ENCODE measurements at regions not wholly inside any gene's neighbourhood (a gene's known extent, or its start where the extent isn't known, plus 50 kb on each side); places are given as distances from the start of the nearest gene placed in this dataset.

DNA sequence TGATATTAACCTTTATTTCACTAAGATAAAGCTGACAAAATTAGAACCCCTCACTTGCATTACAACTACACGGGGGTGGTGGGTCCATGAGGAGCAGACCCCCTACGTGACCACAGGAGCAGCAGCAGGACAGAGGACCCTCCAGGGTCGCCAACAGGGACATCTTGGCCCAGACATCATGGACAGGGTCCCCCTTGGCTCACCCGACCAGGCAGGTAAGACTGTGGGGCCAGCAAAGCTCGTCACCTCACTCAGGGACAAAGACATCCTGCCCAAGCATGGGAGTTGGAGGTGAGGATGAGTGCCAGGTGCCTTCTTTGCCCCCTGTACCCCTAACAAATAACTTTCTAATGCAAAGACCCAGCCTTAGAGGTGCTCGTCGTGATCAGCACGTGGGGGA, 111.3 kb upstream of the RAB6C start:
- CTCF ChIA-PET (ENCODE audit: low intra/inter-chr PET ratio), result no interaction called here
- peaks cover 0 to 10% of the 10 kb centered on the region in 2 experiments; a peak in 2 of 5 replicates for H3K27me3 ChIP-seq (ENCODE audit: control insufficient read depth in 2 of 2, insufficient read depth in 2 of 2, low read length in 2 of 2)
- FAIRE-seq (no peak), DNase-seq (ENCODE audit: extremely low read depth in 1 of 4, low spot score in 3 of 4) (no peak), ATAC-seq (no peak)
- no peaks in the 10 kb centered on the region for H3K79me2 ChIP-seq (ENCODE audit: control insufficient read depth, insufficient read depth, low read length)
- H2AFZ ChIP-seq (ENCODE audit: low read depth, low read length), result no peak overlapping the region
- H3K4me1 ChIP-seq (replicated peaks in 1 of 2; ENCODE audit: control insufficient read depth in 2 of 2, insufficient read depth in 2 of 2, low read length in 2 of 2), result no peaks in the 10 kb centered on the region
- in situ Hi-C loops (cut with MboI) (no loop called here), intact Hi-C loops (cut with micrococcal nuclease) (no loop called here)
- H3K4me2 ChIP-seq (ENCODE audit: insufficient read depth, low read length), result no peak overlapping the region
- WGBS (ENCODE audit: insufficient coverage, low coverage, missing lambda C conversion rate), result 3% methylated on average over 8 of the region's 8 CpGs
- no peak overlapping the region for H3K4me3 ChIP-seq
- H4K20me1 ChIP-seq (replicated peaks; ENCODE audit: control insufficient read depth, insufficient read depth, low read length), result no peaks in the 10 kb centered on the region
- H3K36me3 ChIP-seq (ENCODE audit: control insufficient read depth, insufficient read depth, low read length), result no peaks in the 10 kb centered on the region
- H3K9me1 ChIP-seq (ENCODE audit: control insufficient read depth, insufficient read depth, low read length), result no peaks in the 10 kb centered on the region
- BruUV-seq (replicated peaks), result no TSS peak
- POLR2A ChIA-PET, result no interaction called here
- H3K27ac ChIP-seq (ENCODE audit: extremely low read depth, low read depth, low read length), result no peak overlapping the region
- H3K9ac ChIP-seq (ENCODE audit: insufficient read depth in 1 of 2, low read depth in 2 of 2, low read length in 2 of 2), result no peak overlapping the region
- no peaks in the 10 kb centered on the region for H3K9me3 ChIP-seq (replicated peaks; ENCODE audit: control insufficient read depth, insufficient read depth, low read depth, low read length)
- TF ChIP-seq, protein P1, sequence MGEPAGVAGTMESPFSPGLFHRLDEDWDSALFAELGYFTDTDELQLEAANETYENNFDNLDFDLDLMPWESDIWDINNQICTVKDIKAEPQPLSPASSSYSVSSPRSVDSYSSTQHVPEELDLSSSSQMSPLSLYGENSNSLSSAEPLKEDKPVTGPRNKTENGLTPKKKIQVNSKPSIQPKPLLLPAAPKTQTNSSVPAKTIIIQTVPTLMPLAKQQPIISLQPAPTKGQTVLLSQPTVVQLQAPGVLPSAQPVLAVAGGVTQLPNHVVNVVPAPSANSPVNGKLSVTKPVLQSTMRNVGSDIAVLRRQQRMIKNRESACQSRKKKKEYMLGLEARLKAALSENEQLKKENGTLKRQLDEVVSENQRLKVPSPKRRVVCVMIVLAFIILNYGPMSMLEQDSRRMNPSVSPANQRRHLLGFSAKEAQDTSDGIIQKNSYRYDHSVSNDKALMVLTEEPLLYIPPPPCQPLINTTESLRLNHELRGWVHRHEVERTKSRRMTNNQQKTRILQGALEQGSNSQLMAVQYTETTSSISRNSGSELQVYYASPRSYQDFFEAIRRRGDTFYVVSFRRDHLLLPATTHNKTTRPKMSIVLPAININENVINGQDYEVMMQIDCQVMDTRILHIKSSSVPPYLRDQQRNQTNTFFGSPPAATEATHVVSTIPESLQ (CRISPR knock-in tag; IDR thresholded peaks at IDR 0.05), result no peak
- TF ChIP-seq KDM1A (IDR thresholded peaks at IDR 0.05) (no peak), MBD2 (IDR thresholded peaks at IDR 0.05; ENCODE audit: borderline replicate concordance, low read depth) (no peak), NR2F6 (CRISPR knock-in tag; IDR thresholded peaks at IDR 0.05) (no peak), TBP (optimal IDR thresholded peaks at IDR 0.05; ENCODE audit: low read depth, low read length) (no peak), ZNF507 (tag; conservative IDR thresholded peaks at IDR 0.05) (no peak), NR2C1 (IDR thresholded peaks at IDR 0.05) (no peak), NR2C1 (tag; IDR thresholded peaks at IDR 0.05) (no peak), C11orf30 (IDR thresholded peaks at IDR 0.05; ENCODE audit: low read depth) (no peak), ZNF174 (CRISPR knock-in tag; IDR thresholded peaks at IDR 0.05) (no peak), SMARCE1 (IDR thresholded peaks at IDR 0.05) (no peak), TAF7 (tag; IDR thresholded peaks at IDR 0.05) (no peak), SIN3B (IDR thresholded peaks at IDR 0.05; ENCODE audit: low read depth) (no peak), TAL1 (IDR thresholded peaks at IDR 0.05) (no peak), JUND (IDR thresholded peaks at IDR 0.05; ENCODE audit: borderline replicate concordance, low read depth, low read length) (no peak), JUND (tag; IDR thresholded peaks at IDR 0.05; ENCODE audit: borderline replicate concordance, low read depth, low read length) (no peak)
- TF ChIP-seq, protein P2, sequence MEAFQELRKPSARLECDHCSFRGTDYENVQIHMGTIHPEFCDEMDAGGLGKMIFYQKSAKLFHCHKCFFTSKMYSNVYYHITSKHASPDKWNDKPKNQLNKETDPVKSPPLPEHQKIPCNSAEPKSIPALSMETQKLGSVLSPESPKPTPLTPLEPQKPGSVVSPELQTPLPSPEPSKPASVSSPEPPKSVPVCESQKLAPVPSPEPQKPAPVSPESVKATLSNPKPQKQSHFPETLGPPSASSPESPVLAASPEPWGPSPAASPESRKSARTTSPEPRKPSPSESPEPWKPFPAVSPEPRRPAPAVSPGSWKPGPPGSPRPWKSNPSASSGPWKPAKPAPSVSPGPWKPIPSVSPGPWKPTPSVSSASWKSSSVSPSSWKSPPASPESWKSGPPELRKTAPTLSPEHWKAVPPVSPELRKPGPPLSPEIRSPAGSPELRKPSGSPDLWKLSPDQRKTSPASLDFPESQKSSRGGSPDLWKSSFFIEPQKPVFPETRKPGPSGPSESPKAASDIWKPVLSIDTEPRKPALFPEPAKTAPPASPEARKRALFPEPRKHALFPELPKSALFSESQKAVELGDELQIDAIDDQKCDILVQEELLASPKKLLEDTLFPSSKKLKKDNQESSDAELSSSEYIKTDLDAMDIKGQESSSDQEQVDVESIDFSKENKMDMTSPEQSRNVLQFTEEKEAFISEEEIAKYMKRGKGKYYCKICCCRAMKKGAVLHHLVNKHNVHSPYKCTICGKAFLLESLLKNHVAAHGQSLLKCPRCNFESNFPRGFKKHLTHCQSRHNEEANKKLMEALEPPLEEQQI (IDR thresholded peaks at IDR 0.05), result no peak
- TF ChIP-seq, protein P3, sequence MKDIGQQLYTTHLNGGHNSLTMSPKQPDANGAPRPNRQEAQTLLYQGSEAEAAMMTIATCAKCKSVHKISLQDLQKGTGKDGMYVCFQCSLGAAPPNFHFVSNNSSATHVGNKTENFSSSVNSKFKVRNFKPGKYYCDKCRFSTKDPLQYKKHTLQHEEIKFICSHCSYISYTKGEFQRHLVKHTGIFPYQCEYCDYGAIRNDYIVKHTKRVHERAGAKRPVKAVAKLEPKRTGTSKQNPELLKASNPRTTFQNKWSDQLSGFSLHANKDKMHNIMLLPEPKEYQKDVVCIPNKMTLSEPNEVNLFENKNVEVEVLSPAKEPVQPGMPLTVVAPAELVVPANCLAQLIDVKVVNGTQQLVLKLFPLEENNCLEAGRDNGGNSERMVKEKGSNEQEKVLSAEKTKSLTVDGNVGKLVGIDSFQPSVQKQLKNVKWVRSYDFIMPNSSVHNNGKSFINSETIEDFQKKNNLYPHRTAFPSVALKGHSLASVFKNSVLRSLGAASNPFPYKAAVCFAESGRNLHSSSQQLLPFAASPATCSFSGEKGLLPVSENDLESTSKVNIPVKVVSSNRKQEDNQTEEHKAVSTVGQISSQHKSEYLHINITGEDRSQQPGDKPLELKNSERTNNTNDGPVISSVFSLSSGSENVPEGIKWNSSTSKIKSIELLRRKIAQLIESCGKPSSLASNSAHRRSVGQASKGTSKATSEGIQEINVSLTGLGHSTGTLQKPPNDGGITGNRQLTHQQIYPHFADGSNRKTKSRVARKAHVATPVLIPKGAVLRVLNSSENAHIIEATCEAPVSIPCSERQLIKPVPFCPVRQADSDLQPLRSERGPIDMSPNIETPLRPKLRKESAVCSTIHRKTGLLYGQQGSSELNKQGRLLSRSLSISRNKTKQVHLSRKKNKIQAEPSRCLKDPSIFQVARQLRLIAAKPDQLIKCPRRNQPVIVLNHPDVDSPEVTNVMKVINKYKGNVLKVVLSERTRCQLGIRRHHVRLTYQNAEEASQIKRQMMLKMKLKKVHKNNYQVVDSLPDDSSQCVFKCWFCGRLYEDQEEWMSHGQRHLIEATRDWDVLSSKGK (CRISPR knock-in tag; IDR thresholded peaks at IDR 0.05), result no peak
